Hypothalamus (tissue), 51 donors: ENCODE measurements at regions not wholly inside any gene's neighbourhood (a gene's known extent, or its start where the extent isn't known, plus 50 kb on each side); places are given as distances from the start of the nearest gene placed in this dataset.
"Not testable (repeated sequence)": the region's sequence is repeated elsewhere in the genome, so short reads cannot be mapped to it uniquely, and the experiment has no call there.

Experiments used
- DNase-seq, 51 donors: peaks; one replicate each; lab custom pipeline; 2025; lab: John Stamatoyannopoulos, UW

DNA sequence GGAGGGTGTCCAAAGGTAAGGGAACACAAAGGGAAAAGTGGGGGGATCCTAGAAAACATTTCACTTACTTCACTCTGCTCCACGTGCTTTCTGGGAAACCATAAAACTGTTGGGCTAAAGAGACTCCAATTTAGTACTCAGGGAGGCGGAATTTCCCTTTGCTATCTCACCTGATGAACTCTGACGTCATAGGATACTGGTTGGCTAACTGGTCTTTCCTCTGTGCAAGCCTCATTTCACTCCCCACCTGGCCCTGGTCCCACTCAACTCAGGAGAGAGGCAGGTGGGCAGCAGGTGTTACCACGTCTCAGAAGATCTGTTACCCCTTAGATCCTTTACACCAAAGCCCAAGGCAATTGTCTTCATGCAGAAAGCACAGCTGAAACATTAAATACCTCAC is 51.8 kb upstream of the PMAIP1 start:
- DNase-seq = no peak

DNA sequence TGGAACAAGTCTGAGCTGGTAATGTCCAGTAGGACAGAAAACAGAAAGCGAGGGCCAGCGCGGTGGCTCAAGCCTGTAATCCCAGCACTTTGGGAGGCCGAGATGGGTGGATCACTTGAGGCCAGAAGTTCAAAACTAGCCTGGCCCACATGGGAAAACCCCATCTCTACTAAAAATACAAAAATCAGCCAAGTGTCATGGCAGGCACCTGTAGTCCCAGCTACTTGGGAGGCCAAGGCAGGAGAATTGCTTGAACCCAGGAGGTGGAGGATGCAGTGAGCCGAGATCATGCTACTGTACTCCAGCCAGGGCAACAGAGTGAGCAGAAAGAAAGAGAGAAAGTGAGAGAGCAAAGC is 52.3 kb upstream of the PMAIP1 start:
- DNase-seq = not testable (repeated sequence)

DNA sequence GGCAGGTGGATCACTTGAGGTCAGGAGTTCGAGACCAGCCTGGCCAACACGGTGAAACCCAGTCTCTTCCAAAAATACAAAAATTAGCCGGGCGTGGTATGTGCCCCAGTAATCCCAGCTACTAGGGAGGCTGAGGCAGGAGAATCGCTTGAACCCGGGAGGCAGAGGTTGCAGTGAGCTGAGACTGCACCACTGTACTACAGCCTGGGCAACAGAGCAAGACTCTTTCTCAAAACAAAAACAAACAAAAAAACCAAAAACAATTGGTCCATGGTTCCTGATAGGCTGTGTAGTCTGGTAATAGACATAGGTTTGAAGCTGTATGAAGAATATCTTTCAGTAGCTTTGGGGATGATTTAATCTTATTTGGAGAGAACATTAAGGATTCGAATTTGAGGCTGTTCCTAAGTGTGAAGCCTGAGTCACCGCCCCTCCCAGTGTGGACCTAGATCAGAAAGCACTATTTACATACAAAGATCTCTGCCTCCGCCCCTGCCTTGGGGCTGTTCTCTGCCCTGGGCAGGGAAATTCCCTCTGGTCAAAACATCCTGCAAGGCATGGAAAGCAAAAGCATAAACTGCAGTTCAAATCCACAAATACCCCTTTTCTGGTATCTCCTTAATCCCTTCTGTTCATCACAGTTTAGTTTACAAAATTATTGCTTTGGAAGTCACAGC is 52.8 kb upstream of the PMAIP1 start:
- DNase-seq = no peak

DNA sequence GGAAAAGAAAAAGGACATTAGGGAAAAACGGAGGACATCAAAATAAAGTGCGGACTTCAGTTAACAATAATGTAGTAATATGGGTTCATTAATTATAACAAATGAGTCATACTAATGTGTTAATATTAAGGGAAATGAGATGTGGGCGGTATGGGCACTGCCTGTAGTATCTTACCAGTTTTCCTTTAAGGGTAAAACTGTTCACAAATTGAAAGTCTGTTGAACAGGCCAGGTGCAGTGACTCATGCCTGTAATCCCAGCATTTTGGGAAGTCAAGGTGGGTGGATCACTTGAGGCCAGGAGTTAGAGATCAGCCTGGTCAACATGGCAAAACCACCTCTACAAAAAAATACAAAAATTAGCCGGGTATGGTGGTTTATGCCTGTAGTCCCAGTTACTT is 56.8 kb upstream of the PMAIP1 start:
- DNase-seq = no peak

DNA sequence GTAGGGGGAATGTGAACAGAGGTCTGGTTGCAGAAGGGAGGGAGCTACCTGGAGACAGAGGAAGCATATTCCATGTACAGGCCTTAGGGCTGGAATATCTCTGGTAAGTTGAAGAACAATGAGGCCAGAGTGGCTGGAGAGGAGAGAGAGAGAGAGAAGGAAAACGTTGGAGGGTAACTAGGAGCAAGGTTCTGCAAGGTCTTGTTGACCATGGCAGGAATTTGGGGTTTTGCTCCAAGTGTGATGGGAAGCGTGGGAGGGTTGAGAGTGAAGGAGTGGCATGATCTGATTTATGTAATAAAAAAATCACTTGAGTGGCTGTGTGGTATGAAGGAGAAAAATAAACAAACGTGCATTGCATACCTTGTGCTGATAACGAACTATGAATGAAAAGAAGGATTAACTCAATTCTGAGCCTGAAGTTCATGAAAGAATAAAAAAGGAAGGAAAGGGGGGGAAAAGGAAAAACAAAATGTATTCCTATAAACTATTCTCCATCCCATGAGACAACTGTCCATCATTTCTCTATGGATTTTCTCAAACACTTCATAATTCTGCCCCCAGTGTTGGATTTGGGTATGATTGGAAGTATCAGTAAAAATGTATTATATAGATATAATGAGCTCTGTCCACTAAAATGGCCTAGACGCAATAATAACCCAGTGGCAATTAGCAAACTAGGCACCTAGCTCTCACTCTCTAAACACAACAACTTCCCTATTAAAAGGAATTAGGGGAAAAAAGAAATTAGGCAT is 59.7 kb upstream of the PMAIP1 start:
- DNase-seq = no peak

DNA sequence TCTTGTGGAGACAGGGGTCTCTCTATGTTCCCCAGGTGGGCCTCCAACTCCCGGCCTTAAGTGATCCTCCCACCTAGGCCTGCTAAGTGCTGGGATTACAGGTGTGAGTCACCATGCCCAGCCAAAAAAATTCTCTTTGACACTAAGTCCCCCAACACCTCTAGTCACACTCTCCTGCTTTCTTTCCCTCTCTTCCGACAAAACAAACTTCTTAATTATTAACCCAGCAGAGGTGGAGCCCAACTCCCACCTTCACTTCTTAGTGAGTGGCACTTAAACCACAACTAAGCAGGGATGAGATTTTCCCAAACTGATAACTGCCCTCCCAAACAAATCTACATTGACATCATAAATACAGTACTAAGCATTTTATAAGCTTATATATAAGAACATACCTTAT is 60.5 kb upstream of the PMAIP1 start:
- DNase-seq = no peak

DNA sequence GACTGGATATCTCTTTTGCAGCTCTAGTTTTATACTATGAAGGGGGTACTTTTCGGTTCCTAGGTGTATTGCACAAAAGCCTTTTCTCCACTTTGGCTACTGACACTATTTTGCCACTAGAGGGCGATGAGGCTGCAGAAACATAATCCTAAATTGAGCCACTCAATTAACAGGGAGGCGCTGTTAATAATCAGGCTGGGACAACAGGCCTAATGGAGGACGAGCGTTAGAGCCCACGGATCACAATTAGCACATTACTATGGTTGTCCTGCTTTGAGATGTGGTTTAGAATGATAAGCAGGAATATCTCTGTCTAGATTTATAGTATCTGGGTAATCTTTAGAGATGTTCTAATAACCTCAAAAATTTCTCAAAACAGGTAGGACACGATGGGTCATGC is 62.2 kb upstream of the PMAIP1 start:
- peak in 10 of 51 donors; percentile 1 to 20 (median 4) for DNase-seq

DNA sequence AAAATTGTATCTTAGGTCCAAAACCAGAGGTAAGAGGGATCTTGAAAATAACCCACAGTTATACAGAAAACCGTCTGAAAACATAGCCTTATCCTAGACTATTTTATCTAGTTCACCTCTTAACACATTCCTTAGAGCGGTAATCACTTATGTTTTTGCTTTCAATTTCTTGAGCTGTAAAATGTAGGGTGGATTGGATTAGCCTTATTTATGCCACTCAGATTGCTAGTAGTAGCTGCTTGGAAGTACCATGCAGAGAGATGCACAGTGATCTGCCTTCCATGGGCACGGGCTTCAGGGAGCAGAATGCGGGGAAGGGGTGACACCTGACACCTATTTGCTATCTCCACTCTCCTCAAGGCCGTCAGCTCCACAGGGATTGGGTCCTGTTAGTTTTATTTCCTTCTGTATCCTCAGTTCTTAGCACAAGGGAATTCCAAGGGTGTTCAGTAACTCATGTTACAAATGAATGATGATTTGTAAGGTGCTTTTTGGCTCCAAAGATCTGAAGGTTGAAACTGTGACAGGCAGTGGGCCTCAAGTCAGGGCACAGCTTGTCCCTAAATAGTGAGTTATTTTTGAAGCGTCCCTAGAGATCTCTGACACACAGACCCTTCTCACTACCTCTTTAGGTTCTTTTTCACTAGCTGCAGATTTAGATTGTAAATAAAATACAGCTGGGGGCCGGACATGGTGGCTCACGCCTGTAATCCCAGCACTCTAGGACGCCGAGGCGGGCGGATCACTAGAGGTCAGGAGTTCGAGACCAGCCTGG is 64.0 kb upstream of the PMAIP1 start:
- DNase-seq = no peak

DNA sequence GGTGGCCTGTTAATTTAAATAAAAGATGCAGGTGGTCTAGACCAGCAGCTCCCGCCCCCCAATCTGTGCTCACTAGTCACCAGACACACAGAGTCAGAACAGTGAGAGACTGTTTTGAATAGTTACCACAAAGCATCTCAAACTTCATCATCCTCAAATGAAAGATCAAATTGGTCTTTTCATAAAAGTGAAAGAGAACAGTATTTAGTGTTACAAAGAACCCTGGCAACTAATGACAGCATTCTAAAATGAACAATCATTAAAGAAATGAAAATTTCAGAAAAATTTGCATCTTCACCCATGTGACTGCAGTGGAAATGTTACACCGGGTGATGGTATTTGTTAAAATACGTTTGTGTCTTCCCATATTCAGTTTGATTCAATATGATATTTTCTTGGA is 65.5 kb upstream of the PMAIP1 start:
- DNase-seq = no peak

DNA sequence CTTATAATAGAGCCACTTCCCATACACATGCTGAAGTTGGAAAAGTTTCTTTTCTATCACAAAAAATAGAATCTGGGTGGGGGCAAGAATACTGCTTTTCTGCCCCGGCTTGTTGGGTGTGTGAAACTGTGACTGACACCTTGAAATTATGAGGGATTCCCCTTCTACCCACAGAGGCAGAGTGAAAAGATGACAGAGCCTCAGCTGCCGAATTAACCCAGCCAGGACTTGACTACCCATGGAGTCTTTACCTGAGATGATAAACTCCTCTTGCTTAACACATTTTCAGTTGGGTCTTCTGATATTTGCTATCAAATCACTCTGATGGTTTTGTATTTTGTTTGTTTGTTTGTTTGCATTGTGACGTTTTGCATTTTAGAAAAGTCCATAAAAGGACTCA is 66.0 kb upstream of the PMAIP1 start:
- DNase-seq = no peak

DNA sequence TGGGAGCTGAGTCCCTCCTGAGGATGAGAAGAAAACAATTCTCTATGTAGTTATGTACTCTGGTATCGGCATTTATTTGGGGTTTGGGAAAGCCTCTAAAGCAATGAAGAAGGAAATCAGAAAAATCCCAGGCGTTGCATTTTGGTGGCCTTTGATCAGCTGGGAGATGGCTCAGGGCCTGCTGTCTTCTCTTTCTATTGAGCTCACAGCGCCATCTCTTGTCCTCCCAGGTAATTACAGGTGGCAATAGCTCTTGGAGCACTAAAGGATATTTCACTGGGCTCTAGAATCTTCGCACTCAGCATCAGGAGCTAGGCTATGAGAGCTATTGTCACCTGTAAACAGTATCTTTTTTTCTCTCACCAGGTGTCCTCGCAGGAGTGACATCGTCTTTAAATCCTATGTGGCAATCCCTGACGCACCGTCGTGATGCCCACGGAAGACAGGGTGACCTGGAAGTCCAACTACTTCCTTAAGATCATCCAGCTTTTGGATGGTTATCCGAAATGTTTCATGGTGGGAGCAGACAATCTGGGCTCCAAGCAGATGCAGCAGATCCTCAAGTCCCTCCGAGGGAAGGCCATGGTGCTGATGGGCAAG is 76.1 kb upstream of the PMAIP1 start:
- DNase-seq = peak in 38 of 51 donors; percentile 1 to 65 (median 28)

DNA sequence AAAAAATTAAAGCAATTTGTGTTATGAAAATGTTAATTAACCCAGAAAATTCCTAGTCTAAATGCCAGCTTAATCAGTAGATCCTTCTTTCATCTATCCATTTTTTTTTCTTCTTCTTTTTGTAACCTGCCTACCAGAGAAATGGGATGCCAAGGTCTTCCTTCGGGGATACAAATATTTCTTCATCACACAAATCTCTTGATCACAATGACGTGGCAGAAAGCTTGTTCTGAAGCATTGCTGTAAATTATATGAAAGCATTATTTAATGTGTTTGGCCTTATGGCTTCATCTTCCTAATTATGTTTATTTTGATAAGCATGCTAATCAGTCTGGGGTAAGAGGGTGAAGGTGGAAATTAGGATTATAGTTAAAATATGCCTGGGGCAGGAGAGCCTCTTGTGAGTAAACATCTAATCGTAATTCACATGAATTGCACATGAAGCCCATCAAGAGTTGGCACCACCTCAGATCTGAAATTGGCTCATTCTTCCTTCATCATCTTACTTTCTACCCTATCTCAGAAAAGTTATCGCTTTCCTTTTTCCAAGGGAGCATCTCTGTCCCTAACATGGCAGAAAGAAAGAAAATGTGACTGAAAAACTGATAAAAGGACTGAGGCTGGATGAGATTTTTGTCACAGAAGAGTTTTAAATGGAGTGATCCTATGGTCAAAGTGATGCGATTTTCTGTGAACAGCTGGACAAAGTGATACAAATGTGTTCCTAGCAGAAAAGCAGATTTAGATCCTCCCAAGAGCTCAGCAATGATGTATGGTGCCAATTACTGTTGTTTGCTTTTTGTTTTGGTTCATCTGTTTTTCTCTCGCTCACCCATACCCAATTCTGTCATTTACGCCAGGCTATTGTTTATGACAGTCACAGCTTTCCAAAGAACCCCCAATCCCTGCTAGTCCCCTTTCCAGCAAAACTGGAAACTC is 76.9 kb upstream of the PMAIP1 start:
- no peak for DNase-seq

DNA sequence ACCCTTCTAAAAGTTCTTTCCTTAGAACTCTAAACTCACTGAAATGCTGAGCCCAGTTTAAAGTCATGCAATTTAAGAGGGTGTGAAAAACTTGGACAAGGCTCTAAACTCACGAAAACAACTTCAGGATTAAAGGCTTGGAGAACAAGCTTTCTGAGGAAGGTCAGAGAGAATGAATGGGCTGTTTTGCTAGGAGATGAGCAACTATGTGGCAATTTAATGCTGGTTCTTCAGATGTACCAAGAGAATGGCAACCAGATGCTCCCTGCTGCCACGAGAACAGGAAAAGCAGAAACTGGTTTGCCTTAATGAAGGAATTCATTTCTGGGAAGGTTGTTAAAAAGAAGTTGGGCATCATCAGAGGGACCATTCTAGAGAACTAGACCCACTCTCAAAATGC is 77.8 kb upstream of the PMAIP1 start:
- peak in 2 of 51 donors; percentile 0 to 7 for DNase-seq

DNA sequence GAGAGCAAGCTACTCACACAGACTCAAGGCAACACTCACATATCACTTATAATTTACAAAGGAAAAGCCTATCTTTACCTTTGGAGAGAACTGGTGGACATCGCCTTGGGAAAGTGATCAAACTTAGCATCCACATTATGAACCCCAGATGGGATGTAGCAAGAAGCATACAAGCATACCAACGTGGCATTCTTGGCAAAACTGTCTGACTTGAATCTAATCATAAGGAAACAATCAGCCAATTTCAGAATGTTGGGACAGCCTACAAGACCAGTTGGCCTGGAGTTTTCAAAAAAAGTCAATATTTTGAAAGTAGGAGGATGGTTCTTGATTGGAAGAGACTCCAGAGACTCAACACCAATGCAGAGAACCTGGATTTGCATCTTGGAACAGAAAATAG is 79.1 kb upstream of the PMAIP1 start:
- DNase-seq = no peak

DNA sequence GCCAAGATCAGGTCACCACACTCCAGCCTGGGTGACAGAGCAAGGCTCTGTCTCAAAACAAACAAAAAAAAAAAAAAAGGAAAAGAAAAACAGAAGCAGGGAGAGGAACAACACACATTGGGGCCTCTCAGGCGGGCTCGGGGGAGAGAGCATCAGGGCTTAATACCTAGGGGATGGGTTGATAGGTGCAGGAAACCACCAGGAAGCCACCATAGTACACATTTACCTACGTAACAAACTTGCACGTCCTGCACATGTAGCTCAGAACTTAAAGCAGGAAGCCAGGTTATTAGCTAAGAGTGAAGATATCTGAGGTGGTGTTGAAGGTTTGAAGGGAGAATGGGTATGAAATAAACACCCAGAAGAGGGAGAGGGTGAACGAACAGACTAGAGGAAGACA is 81.0 kb upstream of the PMAIP1 start:
- DNase-seq = no peak

DNA sequence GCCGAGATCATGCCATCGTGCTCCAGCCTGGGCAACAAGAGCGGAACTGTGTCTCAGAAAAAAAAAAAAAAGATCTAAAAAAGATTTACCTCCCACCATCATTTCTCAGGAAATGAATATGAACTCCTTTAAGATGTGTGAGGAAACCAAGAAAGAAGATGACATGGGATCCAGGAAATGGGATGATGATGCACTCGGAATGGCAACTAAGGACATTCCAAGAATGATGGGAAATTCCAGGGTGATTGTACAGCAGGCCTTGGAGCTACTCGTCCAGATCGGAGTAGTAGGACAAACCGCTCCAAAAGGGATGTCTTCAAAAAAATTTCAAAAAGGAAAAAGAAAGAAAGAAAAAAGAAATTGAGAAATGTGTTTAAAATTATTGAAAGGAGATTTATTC is 84.9 kb upstream of the PMAIP1 start:
- no peak for DNase-seq

DNA sequence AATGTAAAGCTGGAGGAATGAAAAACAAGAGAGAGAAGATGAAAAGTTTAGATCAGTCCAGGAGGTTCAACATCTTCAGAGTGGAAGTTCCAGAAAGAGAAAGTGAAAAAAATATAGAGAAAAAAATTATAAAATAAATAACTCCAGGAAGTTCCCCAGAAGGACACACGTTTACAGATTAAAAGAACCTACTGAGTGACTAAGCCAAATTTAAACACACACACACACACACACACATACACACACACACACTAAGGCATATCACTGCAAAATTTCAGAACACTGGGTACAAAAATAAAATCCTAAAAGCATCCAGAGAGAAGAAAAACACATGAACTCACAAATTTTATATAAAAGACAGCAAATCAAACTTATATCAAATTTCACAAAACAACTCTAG is 85.9 kb upstream of the PMAIP1 start:
- no peak for DNase-seq

DNA sequence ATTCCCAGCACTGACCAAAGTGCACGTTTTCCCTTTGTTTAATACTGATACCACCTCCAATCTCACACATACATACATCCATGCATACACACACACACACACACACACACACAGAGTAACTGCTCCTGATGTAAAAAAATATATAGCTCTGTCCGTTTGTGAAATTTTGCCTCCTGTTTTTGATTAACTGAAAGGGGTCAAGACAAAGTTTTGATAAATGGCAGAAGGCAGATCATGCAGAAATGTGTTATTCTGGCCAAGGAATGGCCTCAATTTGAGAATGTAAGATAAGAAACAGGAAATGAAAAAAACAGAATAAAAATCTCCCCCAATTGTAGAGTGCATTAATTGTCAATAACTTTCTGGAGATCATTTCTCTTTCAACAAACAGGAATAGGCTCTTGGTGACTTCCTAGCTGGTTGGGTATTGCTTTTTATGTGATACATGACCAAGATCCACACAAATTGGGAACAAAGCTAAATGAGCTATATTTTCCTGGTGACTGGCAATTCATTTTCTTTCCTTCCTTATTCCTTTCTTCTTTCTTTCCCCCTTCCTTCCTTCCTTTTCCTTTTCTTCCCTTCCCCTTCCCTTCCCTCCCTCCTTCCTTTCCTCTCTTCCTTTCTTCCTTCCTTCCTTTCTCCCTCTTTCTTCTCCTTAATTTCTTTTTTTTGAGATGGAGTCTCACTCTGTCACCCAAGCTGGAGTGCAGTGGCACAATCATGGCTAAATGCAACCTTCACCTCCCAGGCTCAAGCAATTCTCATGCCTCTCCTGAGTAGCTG is 88.9 kb upstream of the PMAIP1 start:
- DNase-seq = no peak

DNA sequence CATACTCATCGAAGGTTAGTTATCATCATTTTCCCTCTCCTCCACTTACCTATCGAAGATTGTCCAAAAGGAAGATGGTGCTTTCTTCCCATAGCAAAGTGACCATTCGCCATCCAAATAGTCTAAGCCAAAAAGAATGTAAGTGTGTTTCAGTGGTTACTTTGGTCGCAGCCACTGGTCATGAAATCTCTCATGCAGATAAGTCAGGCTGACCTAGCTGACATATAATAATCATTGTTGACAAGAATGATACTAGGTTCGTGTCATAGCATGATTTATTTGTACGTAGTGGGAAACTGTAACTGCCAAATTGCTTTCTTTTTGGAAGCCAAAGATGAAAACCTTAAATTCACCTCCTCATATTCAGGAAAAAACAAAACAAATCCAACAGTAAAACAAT is 89.6 kb upstream of the PMAIP1 start:
- no peak for DNase-seq

DNA sequence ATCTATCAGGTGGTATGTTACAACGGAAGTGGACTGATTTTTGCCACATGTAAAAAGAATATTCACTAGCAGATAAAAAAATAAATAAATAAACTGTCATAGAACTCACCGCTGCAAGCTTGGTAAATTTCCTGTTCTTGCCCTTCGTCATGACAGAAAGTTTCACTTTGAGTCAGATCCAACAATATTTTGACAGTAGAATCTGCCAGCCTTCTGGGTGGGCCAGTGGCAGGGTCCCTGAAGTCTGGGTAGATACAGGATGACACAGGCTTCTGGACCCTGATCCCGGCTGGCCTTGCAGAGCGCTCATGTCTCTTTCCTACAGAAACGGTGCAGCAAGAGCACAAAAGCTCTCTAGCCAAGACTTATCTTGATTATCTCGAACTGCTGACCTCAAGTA is 97.8 kb upstream of the PMAIP1 start:
- DNase-seq = no peak
